Cardiac fibroblast (primary cell): ENCODE measurements at regions not wholly inside any gene's neighbourhood (a gene's known extent, or its start where the extent isn't known, plus 50 kb on each side); places are given as distances from the start of the nearest gene placed in this dataset.
A peak's percentile ranks its signal among the peaks of the same experiment; 100 is the strongest.

Experiments
- DNase-seq, 2 donors: peaks; one replicate each; pipeline versions ENCODE4 v3.0.0 to v3.0.0-alpha.2; 2010; ENCODE audit warnings: low read depth in 2 of 2
- H3K4me3 ChIP-seq, 2 donors: replicated peaks in 1 of 2; 1 replicate in 1 of 2; 2 replicates in 1 of 2; pipeline ENCODE4 v1.5.1; 2011; ENCODE audit warnings: low read depth in 2 of 2, low read length in 2 of 2, mild to moderate bottlenecking in 2 of 2, moderate library complexity in 1 of 2
- CTCF ChIP-seq: IDR thresholded peaks from one replicate; pipeline ENCODE4 v1.5.1; 2011; ENCODE audit warnings: low read depth, mild to moderate bottlenecking, low read length, inconsistent platforms

DNA sequence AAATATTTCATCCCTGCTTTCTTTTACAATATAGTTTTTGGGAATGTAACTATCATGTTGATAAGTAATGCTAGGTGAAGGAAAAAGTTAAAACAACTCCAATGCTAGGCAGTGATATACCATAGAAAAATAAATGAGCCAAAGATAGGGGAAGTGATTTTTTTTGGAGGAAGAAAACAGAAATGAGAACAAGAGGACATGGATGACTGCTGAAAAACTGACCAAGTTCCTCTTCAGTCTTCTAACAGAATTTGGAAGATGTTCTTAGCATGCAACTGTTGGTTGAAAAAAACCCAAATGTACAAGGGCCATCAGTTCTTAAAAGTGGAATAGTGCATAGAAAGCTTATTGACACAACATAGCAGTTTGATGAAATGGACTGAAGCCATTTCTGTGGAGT lies 262.5 kb upstream of the STARD13 start:
- no peak overlapping the region for H3K4me3 ChIP-seq
- TF ChIP-seq CTCF, result no peak
- no peak for DNase-seq

DNA sequence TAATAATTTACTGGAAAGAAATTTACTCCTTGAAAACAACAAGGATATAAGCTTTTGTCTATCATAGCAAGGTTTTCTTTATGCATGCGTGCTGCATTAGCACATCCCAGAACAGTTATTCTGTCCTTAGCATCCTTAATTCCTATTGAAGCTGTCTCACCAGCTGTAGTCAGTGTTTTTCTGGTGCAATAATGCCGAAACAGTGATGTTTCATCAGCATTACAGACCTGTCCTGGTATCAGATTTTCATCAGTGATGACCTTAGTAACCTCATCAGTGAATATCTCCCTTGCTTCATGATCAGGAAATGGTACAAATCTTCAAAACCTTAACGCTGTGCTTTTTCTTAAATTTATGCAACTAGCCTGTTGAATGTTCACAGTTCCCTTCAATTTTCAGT lies 264.7 kb upstream of the STARD13 start:
- DNase-seq, result no peak
- no peak for TF ChIP-seq CTCF
- no peak overlapping the region for H3K4me3 ChIP-seq

GRCh38 chr13:33550885-33551284 lies 265.3 kb upstream of the STARD13 start:
- TF ChIP-seq CTCF, result no peak
- no peak overlapping the region for H3K4me3 ChIP-seq

GRCh38 chr13:33554919-33555791 lies 262.8 kb upstream of the RFC3 start:
- no peak for TF ChIP-seq CTCF
- H3K4me3 ChIP-seq, result no peak overlapping the region
- DNase-seq, result peak; percentile 16 to 55

More at GRCh38 chr13:33550885-33551284, 265.3 kb upstream of the STARD13 start:
- no peak for DNase-seq

- no peak overlapping the region for H3K4me3 ChIP-seq
- no peak for DNase-seq
- TF ChIP-seq CTCF, result no peak
Observed at GRCh38 chr13:33556828-33557227, 261.1 kb upstream of the RFC3 start.

DNA sequence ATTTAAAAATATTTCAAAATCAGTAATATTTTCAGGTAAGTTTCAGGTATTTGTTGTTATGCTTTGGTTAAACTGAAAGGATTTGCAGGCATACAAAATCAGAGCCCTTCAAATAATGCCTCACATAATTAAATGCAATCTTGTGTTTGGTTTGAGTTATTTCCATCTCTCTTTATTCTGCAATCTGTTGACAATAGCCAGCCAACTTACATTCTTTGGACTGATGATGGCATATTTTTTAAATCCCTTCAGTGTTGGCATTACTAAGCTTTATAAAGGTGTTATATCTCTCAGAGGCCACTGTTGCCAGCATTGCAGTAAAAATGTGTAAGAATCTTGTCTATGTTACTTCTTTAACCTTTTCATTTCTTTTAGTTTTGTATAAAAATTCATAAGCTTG lies 257.2 kb upstream of the RFC3 start:
- H3K4me3 ChIP-seq, result no peak overlapping the region
- DNase-seq, result no peak
- no peak for TF ChIP-seq CTCF
